ENCODE measurements at regions not wholly inside any gene's neighbourhood (a gene's known extent, or its start where the extent isn't known, plus 50 kb on each side); places are given as distances from the start of the nearest gene placed in this dataset.

- TF ChIP-seq, protein P1, sequence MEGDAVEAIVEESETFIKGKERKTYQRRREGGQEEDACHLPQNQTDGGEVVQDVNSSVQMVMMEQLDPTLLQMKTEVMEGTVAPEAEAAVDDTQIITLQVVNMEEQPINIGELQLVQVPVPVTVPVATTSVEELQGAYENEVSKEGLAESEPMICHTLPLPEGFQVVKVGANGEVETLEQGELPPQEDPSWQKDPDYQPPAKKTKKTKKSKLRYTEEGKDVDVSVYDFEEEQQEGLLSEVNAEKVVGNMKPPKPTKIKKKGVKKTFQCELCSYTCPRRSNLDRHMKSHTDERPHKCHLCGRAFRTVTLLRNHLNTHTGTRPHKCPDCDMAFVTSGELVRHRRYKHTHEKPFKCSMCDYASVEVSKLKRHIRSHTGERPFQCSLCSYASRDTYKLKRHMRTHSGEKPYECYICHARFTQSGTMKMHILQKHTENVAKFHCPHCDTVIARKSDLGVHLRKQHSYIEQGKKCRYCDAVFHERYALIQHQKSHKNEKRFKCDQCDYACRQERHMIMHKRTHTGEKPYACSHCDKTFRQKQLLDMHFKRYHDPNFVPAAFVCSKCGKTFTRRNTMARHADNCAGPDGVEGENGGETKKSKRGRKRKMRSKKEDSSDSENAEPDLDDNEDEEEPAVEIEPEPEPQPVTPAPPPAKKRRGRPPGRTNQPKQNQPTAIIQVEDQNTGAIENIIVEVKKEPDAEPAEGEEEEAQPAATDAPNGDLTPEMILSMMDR (IDR thresholded peaks at IDR 0.05 in 2 of 3, conservative IDR thresholded peaks at IDR 0.05 in 1 of 3; ENCODE audit: control insufficient read depth in 2 of 3, extremely low read depth in 1 of 3, insufficient read depth in 1 of 3, low read depth in 3 of 3, low read length in 3 of 3): no peak
These were observed 143.0 kb upstream of the PITX1 start (continued) for GRCh38 chr5:135176991-135177390.

- Histone ChIP-seq H3K9me3 (replicated peaks; ENCODE audit: control insufficient read depth, insufficient read depth, low read length) (no peaks in the 10 kb centered on the region), H3K79me2 (ENCODE audit: control insufficient read depth, insufficient read depth, low read length) (no peaks in the 10 kb centered on the region), H4K20me1 (ENCODE audit: control insufficient read depth, insufficient read depth) (no peaks in the 10 kb centered on the region), H2AFZ (ENCODE audit: control insufficient read depth, low read depth, low read length) (no peak overlapping the region), H3K4me1 (ENCODE audit: control insufficient read depth, insufficient read depth, low read length) (no peaks in the 10 kb centered on the region), H3K4me2 (ENCODE audit: control insufficient read depth, insufficient read depth) (no peak overlapping the region), H3K9ac (ENCODE audit: control insufficient read depth, insufficient read depth, low read length) (no peak overlapping the region), H3K27me3 (replicated peaks in 1 of 2; ENCODE audit: control insufficient read depth in 2 of 2, insufficient read depth in 2 of 2, low read length in 1 of 2) (peaks cover 0 to 6% of the 10 kb centered on the region in 2 experiments; a peak in 2 of 4 replicates), H3K4me3 (no peak overlapping the region), H3K36me3 (ENCODE audit: control insufficient read depth in 2 of 2, insufficient read depth in 2 of 2, low read length in 1 of 2) (no peaks in the 10 kb centered on the region), H3K27ac (ENCODE audit: control insufficient read depth, insufficient read depth) (no peak overlapping the region)
- ChIA-PET POLR2A (no interaction called here), SMC1A (ENCODE audit: uncharacterized antibody, unreplicated experiment) (no interaction called here), CTCF (no interaction called here), RAD21 (ENCODE audit: unreplicated experiment) (no interaction called here)
- DNase-seq (ENCODE audit: low read depth, low spot score): no peak
- BruUV-seq (replicated peaks): no TSS peak
- no peak for TF ChIP-seq RELA (IDR thresholded peaks at IDR 0.05; ENCODE audit: borderline replicate concordance, partially characterized antibody)
- TF ChIP-seq ZBED1 (IDR thresholded peaks at IDR 0.05; ENCODE audit: borderline replicate concordance): no peak
- TF ChIP-seq POLR2A (IDR thresholded peaks at IDR 0.05; ENCODE audit: low read depth, low read length): no peak
- no peak for TF ChIP-seq SUZ12 (IDR thresholded peaks at IDR 0.05; ENCODE audit: unreplicated experiment)
- TF ChIP-seq, protein P1 (IDR thresholded peaks at IDR 0.05 in 2 of 3, conservative IDR thresholded peaks at IDR 0.05 in 1 of 3; ENCODE audit: control insufficient read depth in 2 of 3, extremely low read depth in 1 of 3, insufficient read depth in 1 of 3, low read depth in 3 of 3, low read length in 3 of 3): 0 out of 6 replicates have a peak, but pooled peaks of 1 of the 3 experiments have one; percentile 19
- TF ChIP-seq, protein P2, sequence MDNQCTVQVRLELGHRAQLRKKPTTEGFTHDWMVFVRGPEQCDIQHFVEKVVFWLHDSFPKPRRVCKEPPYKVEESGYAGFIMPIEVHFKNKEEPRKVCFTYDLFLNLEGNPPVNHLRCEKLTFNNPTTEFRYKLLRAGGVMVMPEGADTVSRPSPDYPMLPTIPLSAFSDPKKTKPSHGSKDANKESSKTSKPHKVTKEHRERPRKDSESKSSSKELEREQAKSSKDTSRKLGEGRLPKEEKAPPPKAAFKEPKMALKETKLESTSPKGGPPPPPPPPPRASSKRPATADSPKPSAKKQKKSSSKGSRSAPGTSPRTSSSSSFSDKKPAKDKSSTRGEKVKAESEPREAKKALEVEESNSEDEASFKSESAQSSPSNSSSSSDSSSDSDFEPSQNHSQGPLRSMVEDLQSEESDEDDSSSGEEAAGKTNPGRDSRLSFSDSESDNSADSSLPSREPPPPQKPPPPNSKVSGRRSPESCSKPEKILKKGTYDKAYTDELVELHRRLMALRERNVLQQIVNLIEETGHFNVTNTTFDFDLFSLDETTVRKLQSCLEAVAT (IDR thresholded peaks at IDR 0.05): no peak
- no peak for TF ChIP-seq NR2C1 (IDR thresholded peaks at IDR 0.05)
- TF ChIP-seq, protein P3, sequence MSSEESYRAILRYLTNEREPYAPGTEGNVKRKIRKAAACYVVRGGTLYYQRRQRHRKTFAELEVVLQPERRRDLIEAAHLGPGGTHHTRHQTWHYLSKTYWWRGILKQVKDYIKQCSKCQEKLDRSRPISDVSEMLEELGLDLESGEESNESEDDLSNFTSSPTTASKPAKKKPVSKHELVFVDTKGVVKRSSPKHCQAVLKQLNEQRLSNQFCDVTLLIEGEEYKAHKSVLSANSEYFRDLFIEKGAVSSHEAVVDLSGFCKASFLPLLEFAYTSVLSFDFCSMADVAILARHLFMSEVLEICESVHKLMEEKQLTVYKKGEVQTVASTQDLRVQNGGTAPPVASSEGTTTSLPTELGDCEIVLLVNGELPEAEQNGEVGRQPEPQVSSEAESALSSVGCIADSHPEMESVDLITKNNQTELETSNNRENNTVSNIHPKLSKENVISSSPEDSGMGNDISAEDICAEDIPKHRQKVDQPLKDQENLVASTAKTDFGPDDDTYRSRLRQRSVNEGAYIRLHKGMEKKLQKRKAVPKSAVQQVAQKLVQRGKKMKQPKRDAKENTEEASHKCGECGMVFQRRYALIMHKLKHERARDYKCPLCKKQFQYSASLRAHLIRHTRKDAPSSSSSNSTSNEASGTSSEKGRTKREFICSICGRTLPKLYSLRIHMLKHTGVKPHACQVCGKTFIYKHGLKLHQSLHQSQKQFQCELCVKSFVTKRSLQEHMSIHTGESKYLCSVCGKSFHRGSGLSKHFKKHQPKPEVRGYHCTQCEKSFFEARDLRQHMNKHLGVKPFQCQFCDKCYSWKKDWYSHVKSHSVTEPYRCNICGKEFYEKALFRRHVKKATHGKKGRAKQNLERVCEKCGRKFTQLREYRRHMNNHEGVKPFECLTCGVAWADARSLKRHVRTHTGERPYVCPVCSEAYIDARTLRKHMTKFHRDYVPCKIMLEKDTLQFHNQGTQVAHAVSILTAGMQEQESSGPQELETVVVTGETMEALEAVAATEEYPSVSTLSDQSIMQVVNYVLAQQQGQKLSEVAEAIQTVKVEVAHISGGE (CRISPR knock-in tag; IDR thresholded peaks at IDR 0.05): no peak
- no peak for TF ChIP-seq TAF1 (IDR thresholded peaks at IDR 0.05; ENCODE audit: borderline replicate concordance, low read depth, low read length)
- intact Hi-C loops (cut with micrococcal nuclease; ENCODE audit: unreplicated experiment) (no loop called here), in situ Hi-C loops (cut with MboI) (loop anchor here (25.0 kb wide), 1 partner anchor 437 kb away; the partner anchor contains the start of gene CAMLG)
- ATAC-seq: no peak
- WGBS (ENCODE audit: insufficient coverage, insufficient replicate concordance, low lambda C conversion rate, missing lambda C conversion rate): 50% methylated on average over 8 of the region's 8 CpGs
- FAIRE-seq: no peak
These were observed 140.5 kb upstream of the PITX1 start for GRCh38 chr5:135174315-135175096.
